Neural crest cell (in vitro differentiated cells): ENCODE measurements at regions not wholly inside any gene's neighbourhood (a gene's known extent, or its start where the extent isn't known, plus 50 kb on each side); places are given as distances from the start of the nearest gene placed in this dataset.
"Not testable (repeated sequence)": the region's sequence is repeated elsewhere in the genome, so short reads cannot be mapped to it uniquely, and the experiment has no call there.

ENCODE experiments used
- DNase-seq: peaks from one replicate; pipeline ENCODE4 v3.0.0; 2021; ENCODE audit warnings: low read depth, mixed read lengths, low spot score
- H3K27ac Mint-ChIP-seq: one replicate; pipeline ENCODE4 v1.8.0; 2021; ENCODE audit warnings: mild to moderate bottlenecking, mixed read lengths; ENCODE audit not compliant: unreplicated experiment
- H3K27me3 Mint-ChIP-seq: 2 replicates; pipeline ENCODE4 v1.8.0; 2021; ENCODE audit warnings: low read depth, mild to moderate bottlenecking, mixed read lengths
- H3K36me3 Mint-ChIP-seq: 2 replicates; pipeline ENCODE4 v1.8.0; 2021; ENCODE audit warnings: low read depth, mild to moderate bottlenecking, mixed read lengths
- H3K4me1 Mint-ChIP-seq: 2 replicates; pipeline ENCODE4 v1.8.0; 2021; ENCODE audit warnings: mixed read lengths
- H3K4me3 Mint-ChIP-seq: one replicate; pipeline ENCODE4 v1.8.0; 2021; ENCODE audit warnings: mild to moderate bottlenecking, mixed read lengths
- H3K9me3 Mint-ChIP-seq: 2 replicates; pipeline ENCODE4 v1.8.0; 2021; ENCODE audit warnings: mixed read lengths
- TF ChIP-seq, protein P1 (sequence below): fragments of 200-600 bp; sonication (generic); conservative IDR thresholded peaks from 2 replicates; pipeline ENCODE4 v1.5.0; 2021; ENCODE audit warnings: antibody characterized with exemption, mild to moderate bottlenecking

DNA sequence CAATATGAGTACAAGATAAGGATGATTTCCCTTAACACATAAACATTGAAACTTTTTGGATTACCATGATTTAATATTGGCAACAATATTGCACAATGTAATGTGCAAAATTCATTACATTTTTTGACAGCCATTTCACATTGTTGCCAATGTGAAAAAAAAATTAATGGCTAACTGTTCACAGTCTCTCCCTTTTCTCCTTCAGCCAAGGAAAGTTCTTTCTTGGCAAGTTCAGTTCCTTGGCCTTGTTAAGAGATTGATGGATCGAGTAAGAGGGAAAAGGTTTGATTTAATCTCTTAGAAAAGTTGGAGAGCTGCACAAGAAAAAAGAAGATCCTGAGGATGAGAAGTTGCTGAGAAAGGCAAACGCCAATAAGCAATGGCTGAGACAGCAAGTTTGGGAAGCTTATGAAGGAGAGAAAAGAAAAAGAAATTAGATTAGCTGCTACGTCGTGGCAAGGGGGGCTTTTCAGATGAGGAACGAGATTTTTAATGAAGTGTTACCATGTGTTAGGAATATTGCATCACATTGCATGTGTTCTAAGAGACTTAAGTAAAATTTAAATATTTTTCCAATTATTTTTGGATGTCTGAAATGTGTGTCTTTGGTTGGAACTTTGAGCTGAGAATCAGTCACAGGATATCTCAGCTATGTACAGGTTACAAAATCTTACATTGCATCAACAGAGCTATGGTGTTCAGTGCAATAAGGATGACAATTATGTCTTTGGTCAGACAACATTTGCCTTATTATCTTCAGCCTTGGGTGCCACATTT is 61.4 kb upstream of the ZNF280D start:
- Mint-ChIP-seq H3K27me3 (no peaks in the 10 kb centered on the region), H3K27ac (no peak overlapping the region), H3K9me3 (peaks cover 19% of the 10 kb centered on the region), H3K4me3 (no peak overlapping the region), H3K36me3 (peaks cover 7% of the 10 kb centered on the region), H3K4me1 (no peaks in the 10 kb centered on the region)
- TF ChIP-seq, protein P1, sequence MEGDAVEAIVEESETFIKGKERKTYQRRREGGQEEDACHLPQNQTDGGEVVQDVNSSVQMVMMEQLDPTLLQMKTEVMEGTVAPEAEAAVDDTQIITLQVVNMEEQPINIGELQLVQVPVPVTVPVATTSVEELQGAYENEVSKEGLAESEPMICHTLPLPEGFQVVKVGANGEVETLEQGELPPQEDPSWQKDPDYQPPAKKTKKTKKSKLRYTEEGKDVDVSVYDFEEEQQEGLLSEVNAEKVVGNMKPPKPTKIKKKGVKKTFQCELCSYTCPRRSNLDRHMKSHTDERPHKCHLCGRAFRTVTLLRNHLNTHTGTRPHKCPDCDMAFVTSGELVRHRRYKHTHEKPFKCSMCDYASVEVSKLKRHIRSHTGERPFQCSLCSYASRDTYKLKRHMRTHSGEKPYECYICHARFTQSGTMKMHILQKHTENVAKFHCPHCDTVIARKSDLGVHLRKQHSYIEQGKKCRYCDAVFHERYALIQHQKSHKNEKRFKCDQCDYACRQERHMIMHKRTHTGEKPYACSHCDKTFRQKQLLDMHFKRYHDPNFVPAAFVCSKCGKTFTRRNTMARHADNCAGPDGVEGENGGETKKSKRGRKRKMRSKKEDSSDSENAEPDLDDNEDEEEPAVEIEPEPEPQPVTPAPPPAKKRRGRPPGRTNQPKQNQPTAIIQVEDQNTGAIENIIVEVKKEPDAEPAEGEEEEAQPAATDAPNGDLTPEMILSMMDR: no peak
- no peak for DNase-seq

DNA sequence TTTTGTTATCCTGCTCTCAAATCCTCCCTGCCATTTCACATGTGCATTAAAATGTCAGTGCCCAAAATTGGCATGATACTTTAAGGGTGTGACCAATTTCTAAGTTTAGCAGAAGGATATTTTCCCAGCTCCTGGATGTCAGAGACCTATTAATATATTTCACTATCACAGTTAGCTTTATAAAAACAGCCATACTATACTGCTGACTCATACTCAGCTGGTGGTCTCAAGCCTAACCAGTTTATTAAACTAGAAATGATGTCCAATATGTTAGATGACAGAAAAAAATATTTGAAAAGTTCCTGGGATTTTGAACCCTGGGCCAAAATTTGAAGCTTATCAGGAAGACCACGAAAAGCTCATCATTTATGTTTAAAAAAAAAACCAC is 60.9 kb upstream of the ZNF280D start:
- no peaks in the 10 kb centered on the region for H3K27me3 Mint-ChIP-seq
- peaks cover 7% of the 10 kb centered on the region for H3K36me3 Mint-ChIP-seq
- no peak overlapping the region for H3K27ac Mint-ChIP-seq
- no peak overlapping the region for H3K4me3 Mint-ChIP-seq
- H3K9me3 Mint-ChIP-seq: peaks cover 20% of the 10 kb centered on the region
- DNase-seq: no peak
- TF ChIP-seq, protein P1: no peak
- H3K4me1 Mint-ChIP-seq: no peaks in the 10 kb centered on the region

DNA sequence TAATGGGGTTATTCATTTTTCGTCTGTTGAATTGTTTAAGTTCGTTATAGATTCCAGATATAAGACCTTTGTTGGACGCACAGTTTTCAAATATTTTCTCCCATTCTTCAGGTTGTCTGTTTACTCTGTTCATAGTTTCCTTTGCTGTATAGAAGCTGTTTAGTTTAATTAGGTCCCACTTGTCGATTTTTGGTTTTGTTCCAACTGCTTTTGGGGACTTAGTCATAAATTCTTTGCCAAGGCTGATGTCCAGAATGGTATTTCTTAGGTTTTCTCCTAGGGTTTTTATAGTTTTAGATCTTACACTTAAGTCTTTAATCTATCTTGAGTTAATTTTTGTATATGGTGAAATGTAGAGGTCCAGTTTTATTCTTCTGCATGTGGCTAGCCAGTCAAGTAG is 58.9 kb upstream of the ZNF280D start:
- Mint-ChIP-seq H3K27me3 (no peaks in the 10 kb centered on the region), H3K27ac (no peak overlapping the region), H3K4me1 (no peaks in the 10 kb centered on the region), H3K9me3 (peaks cover 25% of the 10 kb centered on the region), H3K4me3 (no peak overlapping the region), H3K36me3 (peaks cover 7% of the 10 kb centered on the region)
- no peak for DNase-seq
- TF ChIP-seq, protein P1: no peak

DNA sequence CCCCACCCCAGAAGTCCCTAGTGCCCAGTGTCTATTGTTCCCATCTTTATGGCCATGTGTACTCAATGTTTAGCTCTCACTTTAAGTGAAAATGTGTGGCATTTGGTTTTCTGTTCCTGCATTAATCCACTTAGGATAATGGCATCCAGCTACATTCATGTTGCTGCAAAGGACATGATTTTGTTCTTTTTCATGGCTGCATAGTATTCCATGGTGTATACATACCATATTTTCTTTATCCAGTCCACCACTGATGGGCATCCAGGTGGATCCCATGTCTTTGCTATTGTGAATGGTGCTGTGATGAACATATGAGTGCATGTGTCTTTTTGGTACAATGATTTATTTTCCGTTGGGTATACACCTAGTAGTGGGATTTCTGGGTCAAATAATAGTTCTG is 58.2 kb upstream of the ZNF280D start:
- not testable (repeated sequence) for H3K36me3 Mint-ChIP-seq, DNase-seq, H3K27ac Mint-ChIP-seq, H3K4me3 Mint-ChIP-seq, H3K27me3 Mint-ChIP-seq, H3K4me1 Mint-ChIP-seq
- H3K9me3 Mint-ChIP-seq: peaks cover 25% of the 10 kb centered on the region

DNA sequence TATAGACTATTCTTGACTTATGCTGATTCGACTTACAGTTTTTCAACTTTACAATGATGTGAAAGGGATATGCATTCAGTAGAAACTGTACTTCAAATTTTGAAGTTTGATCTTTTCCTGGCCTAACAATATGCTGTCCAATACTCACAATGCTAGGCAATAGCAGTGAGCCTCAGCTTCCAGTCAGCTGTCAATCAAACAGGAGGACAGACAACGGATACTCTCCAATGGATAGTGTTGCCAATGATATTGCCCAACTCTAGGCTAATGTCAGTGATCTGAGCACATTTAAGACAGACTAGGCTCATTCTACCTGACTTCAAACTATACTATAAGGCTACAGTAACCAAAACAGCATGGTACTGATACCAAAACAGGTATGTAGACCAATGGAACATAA is 55.0 kb upstream of the ZNF280D start:
- H3K9me3 Mint-ChIP-seq: peaks cover 20% of the 10 kb centered on the region
- no peak overlapping the region for H3K27ac Mint-ChIP-seq
- TF ChIP-seq, protein P1: no peak
- H3K36me3 Mint-ChIP-seq: peaks cover 7% of the 10 kb centered on the region
- DNase-seq: no peak
- H3K27me3 Mint-ChIP-seq: no peaks in the 10 kb centered on the region
- H3K4me1 Mint-ChIP-seq: no peaks in the 10 kb centered on the region
- H3K4me3 Mint-ChIP-seq: no peak overlapping the region

DNA sequence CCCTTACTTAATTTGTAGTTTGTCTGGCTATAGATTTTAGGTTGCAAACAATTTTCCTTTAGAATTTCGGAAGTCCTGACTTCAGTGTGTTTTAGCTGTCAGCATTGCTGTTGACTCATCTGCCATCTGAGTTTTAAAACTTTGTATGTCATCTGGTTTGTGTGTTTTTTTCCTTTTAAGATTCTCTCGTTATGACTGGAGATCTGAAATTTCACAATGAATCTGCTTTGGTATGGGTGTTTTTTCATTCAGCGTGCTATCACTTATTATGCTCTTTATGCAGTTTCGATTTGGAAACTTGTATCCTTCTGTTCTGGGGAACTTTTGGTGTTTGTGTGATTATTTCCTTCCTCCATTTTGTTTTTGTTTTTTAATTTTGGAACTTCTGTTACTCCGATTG is 53.7 kb upstream of the ZNF280D start:
- no peak for DNase-seq
- no peak overlapping the region for H3K27ac Mint-ChIP-seq
- TF ChIP-seq, protein P1: no peak
- H3K9me3 Mint-ChIP-seq: peaks cover 9% of the 10 kb centered on the region
- H3K36me3 Mint-ChIP-seq: peaks cover 4% of the 10 kb centered on the region
- no peaks in the 10 kb centered on the region for H3K27me3 Mint-ChIP-seq
- no peaks in the 10 kb centered on the region for H3K4me1 Mint-ChIP-seq
- no peak overlapping the region for H3K4me3 Mint-ChIP-seq
